Cortex of kidney (tissue), 1 donor: ENCODE measurements at regions not wholly inside any gene's neighbourhood (a gene's known extent, or its start where the extent isn't known, plus 50 kb on each side); places are given as distances from the start of the nearest gene placed in this dataset.

Source experiments
- DNase-seq: peaks from one replicate; lab custom pipeline; 2025; lab: John Stamatoyannopoulos, UW

DNA sequence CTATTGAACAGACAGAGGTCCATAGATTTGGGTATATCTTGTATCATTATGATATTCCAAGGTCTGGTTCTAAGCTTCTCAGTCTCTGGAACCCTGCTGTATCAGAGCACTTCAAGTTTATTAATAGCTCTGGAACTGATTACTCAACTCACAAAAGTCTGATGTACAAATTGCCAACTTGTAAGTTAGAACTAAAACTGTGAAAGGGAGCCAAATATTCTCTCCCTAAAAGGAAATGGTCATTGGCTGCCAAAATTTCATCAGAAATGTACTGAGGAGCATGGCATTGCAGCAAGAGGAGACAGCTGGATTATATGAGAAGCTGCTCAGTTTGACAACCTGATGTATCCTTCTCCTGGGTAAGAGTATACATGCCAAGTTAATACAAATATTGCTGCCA is 828.8 kb upstream of the SEL1L start:
- no peak for DNase-seq

- no peak for DNase-seq
These were observed 831.8 kb upstream of the SEL1L start for GRCh38 chr14:82365471-82365870.

DNA sequence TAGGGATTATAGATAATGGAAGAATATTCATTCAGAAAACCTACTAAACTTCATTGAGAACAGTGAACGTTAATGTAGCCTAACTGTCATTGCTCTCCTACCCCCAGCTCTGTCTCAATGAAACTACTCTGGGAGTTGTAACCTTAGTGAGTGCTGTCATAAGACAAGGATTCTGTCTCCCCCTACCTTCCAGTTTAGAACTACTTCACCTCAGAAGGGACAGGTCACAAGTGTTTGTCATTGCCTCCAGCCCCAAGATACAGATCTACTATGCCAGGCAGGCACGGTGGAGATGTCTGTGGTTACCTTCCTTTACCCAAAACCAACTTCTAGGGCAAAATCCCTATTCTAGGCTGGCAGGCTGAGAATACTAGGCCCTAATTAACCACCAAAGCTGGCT is 833.1 kb upstream of the SEL1L start:
- no peak for DNase-seq

DNA sequence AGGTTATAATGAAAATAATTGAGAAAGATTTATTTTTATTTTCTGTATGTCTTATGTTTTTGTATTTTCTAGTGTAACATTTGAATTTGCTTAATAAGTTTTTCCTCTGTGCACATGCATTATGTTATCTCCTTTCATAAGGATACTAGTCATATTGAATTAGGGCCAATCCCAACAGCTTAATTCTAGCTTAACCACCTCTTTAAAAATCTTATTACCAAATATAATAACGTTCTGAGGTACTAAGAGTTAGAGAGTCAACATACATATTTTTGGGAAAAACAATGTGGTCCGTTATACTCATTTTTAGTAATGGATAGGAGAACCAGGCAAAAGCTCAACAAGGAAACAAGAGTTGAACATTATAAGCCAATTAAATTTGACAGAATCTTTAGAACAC is 845.6 kb upstream of the SEL1L start:
- DNase-seq, result no peak

DNA sequence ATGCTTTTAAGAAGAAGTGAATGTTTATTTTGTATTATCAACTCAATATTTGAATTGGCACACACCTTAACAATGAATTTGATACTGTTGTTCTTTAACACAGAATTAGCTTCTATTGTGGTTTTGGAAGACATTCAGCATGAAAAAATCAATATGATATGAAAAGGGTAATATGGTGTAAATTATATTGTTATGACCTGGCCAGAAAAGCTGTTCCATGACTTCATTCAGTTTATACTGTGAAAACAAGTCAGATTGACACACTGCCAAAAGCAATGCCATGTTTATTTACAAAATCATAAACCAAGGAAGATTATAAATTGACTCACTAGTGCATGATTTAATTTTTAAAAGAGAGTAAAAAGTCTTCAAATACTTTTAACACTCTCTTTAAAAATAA is 851.4 kb upstream of the SEL1L start:
- DNase-seq, result no peak

DNA sequence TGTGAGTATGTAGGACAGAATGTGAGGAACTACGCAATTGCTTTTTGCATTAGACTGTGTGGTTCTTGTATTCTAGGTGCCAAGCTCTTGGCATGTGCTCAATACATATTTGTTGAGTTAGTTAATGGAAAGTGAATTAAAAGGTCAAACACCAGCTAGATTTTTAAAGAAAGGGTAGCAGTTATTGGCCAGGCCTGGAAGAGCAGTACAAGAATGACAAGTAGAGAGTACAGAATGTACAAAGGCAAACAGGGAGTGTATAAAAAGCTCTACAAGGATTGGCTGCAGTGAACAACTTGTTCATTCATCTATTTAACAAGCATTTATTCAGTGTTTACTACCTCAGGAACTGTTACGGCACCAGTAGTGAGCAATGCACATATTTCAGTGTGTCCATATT is 854.0 kb upstream of the SEL1L start:
- DNase-seq, result no peak

GRCh38 chr14:82388488-82388887 is 854.8 kb upstream of the SEL1L start:
- no peak for DNase-seq

- DNase-seq, result no peak
These were observed 856.9 kb upstream of the SEL1L start for GRCh38 chr14:82390586-82390985.

DNA sequence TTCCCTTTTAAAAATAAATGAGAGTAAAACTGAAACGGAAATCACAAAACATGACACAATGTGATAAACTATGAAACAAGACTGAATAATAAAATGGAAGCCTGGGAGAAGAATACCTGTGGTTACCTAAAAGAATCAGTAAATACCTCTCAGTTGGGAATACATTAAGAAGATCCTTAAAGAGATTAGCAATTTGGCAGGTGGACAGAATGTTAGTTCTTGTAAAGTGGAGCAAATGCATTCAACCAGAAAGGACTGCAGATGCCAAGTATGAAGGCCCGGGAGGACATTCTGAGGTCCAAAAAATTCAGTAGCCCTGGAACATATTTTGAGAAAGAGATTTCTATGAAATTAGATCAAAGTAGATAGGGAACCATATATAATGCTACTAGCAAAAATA is 861.3 kb upstream of the SEL1L start:
- no peak for DNase-seq

- no peak for DNase-seq
These were observed 864.6 kb upstream of the SEL1L start for GRCh38 chr14:82398256-82398655.

DNA sequence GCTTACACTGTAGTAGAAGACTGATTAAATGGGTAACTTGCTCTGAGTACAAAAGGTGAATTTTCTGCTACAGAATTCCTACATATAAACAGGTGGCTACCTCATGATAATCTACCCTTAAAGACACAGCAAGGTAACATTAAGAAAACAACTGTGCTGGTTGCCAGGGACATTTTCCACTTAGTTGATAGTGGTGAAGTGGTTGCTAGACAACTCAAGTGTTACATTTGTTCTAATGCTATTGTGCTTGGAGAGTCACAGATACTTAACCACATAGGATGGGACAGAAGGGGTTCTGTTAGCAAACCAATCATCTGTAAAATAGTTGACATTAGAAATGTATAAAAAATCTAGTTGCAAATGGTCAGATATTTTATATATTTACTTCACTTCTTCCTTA is 870.3 kb upstream of the SEL1L start:
- no peak for DNase-seq

DNA sequence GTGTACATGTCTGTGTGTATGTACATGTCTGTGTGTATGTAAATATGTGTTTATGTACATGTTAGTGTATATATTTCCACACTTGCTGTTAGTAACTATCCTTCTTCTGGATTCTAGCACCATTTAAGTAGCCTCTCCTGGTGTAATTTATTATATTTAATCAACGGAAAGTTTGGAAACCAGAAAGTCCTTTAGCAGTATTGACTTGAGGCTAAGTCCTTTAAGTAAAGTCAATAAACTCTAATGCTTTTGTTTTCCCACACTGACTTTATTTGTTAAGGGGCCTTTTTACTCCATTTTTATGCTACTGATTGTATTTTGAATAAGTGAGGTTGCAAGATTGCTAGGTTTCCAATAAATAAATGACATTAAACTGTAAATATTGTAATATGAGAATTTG is 876.4 kb upstream of the SEL1L start:
- no peak for DNase-seq

- DNase-seq, result no peak
These were observed 877.6 kb upstream of the SEL1L start for GRCh38 chr14:82411298-82411697.

DNA sequence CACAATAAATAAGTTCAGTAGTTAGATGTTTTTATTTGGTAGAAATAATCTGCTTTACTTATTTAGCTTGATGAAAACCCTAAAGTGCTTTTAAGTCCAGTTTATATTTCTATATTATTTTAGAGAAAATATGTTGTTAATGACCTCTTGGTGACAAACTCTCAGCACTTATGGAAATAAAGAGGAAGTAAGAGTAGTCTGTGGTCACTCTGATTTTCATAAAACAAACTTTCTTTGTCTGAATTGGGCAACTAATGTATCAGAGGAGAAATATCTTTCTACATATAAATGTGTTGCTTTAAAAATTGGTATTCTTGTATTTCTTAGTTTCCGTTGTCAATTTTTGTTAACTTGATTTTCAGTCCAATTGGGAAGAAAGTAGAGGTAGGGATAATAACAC is 878.9 kb upstream of the SEL1L start:
- DNase-seq, result no peak

- no peak for DNase-seq
These were observed 881.3 kb upstream of the SEL1L start for GRCh38 chr14:82414853-82415539.

DNA sequence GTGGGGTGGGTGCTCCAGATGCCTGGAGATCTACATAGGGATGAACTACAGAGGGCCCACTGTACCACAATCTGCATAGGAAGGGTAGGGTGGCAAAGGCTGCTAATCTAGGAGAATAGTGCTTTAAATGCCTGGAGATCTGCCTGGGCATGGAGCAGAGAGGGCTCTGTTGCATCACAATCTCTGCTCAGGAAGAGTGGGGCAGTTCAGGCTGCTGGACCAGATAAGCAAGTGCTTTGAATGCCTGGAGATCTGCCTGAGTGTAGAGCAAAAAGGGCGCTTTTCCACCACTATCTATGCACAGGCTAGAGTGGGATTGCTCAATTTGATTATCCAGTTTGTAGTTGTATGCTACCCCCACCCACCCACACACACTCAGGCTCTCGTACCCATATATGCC is 886.3 kb upstream of the SEL1L start:
- no peak for DNase-seq

DNA sequence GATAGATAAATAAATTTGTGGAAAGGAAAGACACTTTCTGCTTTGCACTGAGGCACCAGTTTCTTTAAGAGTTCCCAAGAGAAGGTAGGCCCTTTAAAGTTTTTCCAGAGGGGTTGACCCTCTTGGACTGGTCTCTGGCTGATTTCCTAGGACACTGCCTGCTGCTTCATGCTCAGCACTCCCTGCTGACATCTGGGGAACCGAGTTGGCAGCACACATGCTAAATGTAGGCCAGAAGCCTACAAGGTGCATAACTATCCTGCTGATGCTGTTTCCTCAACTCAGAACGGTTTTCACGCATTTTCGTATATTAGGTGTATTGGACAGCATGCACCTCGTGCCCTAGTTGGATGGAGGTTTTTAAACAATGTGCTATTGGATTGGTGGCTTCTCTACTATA is 887.2 kb upstream of the SEL1L start:
- DNase-seq, result no peak

DNA sequence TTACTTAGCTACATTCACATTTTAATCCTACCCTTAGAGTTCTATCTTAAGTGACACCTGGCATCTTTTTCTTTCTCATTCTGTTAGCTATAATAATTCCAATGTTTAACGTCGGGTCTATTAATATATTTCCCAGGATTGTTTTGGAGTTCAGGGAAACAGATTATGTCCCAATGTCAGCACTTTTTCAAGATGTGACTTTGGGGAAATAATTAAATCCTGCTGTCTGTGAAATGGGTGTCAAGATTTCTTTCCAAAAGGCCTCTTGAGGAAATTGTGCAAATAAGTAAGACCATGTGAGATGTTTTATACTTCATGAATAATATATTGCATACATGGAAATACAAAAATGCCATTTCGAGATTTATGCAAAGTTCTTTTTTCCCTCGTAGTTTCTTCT is 887.6 kb upstream of the SEL1L start:
- no peak for DNase-seq

GRCh38 chr14:82422230-82422629 is 888.6 kb upstream of the SEL1L start:
- no peak for DNase-seq

GRCh38 chr14:82425261-82425660 is 891.6 kb upstream of the SEL1L start:
- no peak for DNase-seq

DNA sequence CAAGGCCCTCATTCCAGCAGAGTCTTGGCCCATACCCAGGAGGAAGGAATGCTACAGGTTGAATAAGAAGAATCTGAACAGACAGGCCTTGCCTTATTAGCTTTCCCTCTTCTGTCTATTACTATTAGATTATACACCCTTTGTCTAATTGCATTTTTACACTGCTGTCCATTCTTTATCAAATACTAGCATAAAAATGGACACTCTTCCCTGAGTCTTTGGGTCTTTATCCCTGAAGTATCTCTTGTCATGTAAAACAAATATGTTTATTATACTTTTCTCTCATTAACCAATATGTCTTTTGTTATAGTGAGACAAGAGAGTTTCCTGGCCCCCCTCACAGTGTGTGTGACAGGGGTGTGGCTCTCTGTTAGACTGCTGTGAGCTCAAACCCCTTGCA is 897.4 kb upstream of the SEL1L start:
- DNase-seq, result no peak

GRCh38 chr14:82432301-82433105 is 898.9 kb upstream of the SEL1L start:
- DNase-seq, result no peak

GRCh38 chr14:82438436-82438835 is 904.8 kb upstream of the SEL1L start:
- no peak for DNase-seq

- no peak for DNase-seq
These were observed 907.6 kb upstream of the SEL1L start for GRCh38 chr14:82441270-82441669.
